GM18870 (cell line): ENCODE measurements at regions not wholly inside any gene's neighbourhood (a gene's known extent, or its start where the extent isn't known, plus 50 kb on each side); places are given as distances from the start of the nearest gene placed in this dataset.

ENCODE experiments used
- ATAC-seq: cut with Tn5 transposase; IDR thresholded peaks from one replicate; pipeline ENCODE4 v1.9.1; 2021; ENCODE audit warnings: moderate library complexity; ENCODE audit not compliant: unreplicated experiment

DNA sequence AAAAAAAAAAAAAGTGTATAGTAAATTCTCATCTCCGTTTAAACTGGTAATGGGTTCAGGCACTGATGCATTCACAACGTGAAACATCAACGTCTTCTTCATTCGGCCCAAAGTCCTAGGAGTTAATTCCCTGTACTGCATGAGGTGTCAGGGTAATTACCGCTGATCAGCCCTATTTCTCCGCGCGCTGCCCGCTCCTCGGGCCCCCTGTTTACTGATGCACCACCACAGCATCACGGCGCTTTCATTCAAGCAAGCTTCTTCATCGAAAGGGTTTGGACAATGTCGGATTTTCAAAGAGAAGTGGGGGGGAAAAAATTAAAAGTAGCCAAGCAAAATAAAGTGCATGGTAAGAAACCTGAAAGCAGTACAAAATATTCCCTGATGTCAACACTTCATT lies 352.0 kb upstream of the POU3F3 start:
- no peak for ATAC-seq

DNA sequence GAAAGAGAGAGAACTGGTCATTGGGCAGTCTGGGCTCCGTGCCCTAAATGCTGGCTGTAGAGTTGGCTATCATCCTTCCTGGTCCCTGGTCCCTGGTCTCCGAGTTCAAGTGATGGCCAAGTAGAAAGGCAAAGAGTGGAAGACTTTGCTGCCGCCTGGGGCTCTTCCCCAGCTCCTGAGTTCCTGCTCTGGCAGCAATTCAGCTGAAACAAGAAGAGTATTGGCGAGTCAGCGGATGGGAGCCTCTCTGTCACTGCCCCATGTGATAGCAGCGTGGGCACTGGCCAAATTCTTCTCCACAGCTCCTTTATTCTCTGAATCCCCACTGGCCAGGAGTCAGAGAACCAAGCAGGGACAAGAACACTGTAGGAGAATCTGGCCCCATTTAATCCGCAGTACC lies 351.0 kb upstream of the POU3F3 start:
- no peak for ATAC-seq

DNA sequence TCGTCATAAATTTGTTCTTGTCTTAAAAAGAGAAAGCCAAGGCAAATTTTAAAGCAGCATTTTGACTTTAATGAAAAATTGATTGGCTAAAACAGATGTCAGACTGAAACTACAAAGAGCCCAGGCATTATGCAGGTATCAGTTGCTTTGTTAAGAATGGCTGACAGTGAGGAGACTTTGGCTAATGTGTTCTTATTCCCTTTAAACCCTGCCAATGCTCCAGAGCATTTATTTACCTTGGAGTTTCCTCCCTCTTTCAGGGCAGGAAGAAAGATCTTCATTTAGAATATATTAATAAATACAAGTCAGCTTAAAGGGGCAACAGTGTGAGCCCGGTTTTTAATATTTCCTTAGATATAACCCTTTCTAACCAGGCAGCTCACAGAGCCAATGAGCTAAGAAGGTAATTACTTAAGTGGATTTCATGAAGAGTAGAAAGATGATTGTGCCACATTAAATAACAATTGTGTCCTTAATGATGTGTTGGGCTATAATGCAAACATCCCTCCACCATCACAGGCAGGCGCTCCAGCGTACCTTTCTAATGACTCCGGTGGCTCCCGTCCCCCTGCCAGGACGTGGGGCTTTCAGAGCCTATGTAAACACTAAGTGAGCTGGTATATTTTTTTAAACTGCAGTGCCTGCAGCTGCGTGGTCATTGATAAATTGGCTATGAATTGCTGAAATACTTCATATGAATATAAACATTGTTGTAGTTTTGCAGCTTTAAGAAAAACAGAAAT lies 349.4 kb upstream of the POU3F3 start:
- no peak for ATAC-seq

DNA sequence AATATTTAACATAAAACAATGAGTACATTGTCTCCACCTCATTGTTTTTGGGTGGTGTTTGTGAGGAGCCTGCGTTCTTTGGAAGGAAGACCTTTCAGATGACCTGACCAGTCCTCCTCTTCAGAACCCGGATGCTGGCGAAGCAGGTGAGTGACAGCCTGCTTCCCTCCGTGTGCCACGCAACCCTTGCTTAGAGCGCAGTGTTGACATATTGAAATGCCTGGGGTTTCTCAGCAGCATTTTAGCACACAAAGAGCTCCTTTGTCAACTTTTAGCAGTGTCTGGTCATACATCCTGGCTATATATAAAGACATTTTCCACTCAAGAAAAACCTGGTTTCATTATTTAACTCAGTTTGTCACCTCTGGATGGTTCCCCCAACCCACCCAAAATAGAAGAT lies 335.7 kb upstream of the POU3F3 start:
- ATAC-seq, result no peak

- ATAC-seq, result no peak
Measured at GRCh38 chr2:104521247-104521646, 332.7 kb upstream of the POU3F3 start.

DNA sequence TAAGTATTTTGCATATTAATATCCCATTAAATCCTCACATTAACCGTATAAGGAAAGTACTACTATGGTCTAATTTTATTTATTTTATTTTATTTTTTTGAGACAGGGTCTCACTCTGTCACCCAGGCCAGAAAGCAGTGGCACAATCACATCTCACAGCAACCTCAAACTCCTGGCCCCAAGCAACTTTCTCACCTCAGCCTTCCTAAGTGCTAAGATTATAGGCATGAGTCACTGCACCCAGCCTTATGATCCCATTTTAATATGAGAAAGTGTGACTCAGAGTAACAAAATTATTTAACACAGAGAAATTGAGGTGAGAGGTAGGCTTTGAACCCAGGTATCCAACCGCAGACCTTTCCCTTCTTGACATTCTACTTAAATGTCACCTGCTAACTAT lies 330.0 kb upstream of the POU3F3 start:
- ATAC-seq, result no peak

- ATAC-seq, result no peak
Measured at GRCh38 chr2:104528101-104528500, 325.8 kb upstream of the POU3F3 start.

DNA sequence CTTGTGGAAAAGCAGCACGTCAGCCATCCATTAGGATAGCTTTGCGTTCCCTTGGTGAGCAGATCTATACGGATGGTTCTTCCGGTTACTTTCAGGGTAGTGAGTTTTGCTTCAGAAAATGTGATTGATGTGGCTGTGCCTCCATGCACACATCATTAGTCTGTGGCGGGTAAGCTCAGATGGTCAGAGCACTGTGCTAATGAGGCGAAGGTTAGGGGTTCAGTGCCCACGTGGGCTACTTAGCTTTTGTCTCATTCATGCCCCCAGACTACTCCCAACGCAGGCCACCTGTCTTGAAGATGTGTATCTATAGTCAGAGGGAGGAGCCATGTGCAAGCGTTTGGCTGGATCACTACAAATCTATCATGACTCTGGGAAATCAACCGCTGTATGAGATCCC lies 322.8 kb upstream of the POU3F3 start:
- no peak for ATAC-seq

DNA sequence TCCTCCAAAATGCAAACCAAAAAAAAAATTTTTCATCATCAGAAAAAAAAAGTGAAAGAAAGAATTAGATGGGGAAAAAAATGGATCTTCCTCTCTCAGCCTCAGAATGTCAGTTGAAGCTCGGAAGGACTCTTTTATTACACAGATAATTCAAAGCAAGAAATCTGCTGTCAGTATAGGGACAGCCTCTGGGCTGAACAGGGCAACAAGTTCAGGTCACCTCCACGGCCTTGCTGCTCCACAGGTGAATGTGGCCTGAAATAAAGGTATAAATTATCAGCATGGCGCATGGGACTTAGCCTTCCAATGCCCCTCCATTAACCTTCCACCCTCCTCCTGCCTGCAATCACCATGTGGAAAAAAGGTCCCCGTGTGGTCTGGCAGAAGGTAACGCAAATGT lies 316.8 kb upstream of the POU3F3 start:
- no peak for ATAC-seq

- no peak for ATAC-seq
Measured at GRCh38 chr2:104538077-104538476, 315.8 kb upstream of the POU3F3 start.

- peak; percentile 82 for ATAC-seq
Measured at GRCh38 chr2:104539649-104540048, 314.3 kb upstream of the POU3F3 start.

GRCh38 chr2:104545055-104545454 lies 308.9 kb upstream of the POU3F3 start:
- ATAC-seq, result no peak

- ATAC-seq, result no peak
Measured at GRCh38 chr2:104546537-104546936, 307.4 kb upstream of the POU3F3 start.

DNA sequence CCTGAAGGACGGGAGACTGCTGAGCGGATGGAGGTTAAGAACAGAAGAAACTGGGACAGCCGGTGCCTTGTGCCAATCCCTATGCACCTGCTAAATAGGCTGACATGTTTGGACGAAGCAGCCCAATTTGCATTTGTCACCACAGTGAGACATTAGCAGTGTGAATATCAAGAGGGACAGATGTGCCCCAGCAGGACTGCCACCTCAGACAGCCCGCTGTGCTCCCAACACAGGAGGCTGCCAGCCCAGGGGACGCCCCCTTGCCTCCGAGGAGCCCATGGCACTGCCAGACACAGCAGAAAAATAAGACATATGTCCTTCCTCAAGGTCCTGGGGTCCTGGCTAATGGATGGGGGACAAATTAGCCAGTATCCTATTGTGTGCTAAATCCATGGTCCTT lies 306.7 kb upstream of the POU3F3 start:
- ATAC-seq, result no peak

DNA sequence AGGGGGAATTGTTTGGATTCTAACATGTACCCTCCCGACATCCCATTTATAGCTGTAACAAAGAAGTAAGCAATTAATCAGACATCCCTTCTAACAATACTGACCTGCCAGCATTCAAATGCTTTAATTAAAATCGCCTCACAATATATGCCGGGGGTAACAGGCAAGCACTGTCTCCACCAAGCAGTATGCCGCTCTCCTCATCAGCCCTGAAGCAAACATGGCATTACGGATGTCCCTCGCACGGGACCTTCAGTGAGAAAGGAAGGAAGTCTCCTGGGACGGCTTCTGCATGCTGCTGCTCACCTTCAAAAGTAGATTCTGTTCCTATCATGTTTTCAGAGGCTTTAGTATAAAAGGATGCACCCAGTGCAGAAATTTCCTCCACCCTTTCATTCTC lies 292.7 kb upstream of the POU3F3 start:
- no peak for ATAC-seq

DNA sequence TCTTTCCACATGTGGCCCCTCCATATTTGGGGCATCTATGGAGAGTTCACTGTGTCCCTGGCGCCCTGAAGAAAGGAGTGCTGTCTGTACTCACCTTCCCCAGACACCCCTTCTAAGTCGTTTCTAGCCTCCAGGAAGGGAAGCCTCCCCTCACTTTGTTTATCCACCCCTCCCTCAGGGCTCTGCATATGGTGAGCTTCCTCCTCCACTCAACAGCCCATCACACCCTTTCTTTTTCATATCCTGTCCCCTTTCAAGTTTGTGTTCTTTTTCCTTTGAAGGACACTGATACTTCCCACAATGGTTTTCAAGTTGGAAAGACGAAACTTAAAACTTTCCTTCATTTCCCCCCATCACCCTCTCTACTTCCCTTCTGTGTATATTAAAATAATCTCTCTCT lies 291.4 kb upstream of the POU3F3 start:
- ATAC-seq, result no peak

DNA sequence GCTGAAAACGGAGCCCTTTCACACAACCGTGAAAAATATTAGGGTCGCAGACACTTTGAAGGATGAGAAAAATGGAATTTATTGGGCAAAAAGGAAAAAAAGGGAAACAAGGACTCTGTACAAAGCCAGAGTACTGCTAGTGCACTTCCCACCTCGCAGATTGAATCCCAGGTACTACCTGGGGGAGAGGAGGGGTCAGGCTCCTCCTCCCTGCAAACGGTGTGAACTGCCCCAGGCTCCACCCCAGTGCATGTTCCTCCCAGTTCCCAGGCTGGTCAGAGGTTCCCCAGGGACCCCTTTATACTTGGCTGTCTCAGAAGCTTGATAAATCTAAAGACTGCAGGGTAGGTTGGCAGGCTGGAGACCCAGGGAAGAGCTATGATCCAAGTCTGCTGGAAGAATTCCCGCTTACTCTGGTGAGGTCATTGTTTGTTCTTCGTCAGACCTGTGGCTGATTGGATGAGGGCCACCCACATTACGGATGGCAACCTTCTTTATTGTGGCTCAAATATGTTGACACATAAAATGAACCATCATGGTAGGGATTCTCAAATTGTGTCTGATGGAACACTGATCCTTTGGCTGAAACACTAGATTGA lies 290.4 kb upstream of the POU3F3 start:
- ATAC-seq, result no peak

DNA sequence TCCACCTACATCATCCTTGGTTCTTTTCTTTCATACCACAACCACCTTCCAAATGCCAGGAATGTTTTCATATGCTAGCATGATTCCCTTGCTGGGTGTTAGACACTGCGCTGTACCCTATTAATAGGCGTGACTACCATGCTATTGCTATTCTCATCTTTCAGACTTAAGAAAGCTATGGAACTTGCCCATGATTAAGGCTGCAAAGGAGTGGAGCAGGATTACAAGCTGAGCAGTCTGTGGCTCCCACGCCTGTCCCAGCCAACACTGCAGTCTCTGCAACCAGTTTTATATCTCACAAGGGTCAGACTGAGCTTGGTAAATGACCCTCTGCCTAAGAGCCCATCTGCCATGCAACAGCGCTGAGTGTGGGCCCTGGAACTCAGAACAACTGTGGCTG lies 285.7 kb upstream of the POU3F3 start:
- no peak for ATAC-seq

DNA sequence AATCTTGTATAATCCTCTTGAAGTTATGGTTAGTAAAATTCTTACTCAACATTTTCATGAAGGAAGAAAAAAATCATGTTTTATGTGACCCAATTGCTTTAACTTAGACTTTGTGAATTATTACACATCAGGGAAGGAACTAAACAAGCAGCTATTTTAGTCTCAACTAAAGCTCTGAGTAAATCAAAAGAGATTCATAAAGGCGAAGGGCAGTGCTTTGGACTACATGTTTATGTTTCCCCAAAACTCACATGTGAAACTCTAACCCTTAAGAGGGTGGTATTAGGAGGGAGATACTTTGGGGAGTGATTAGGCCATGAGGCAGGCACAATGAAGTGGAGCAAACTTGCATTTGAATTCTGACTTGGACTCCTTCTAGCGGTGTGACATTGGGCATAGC lies 283.7 kb upstream of the POU3F3 start:
- no peak for ATAC-seq

- no peak for ATAC-seq
Measured at GRCh38 chr2:104572834-104573233, 281.1 kb upstream of the POU3F3 start.

- no peak for ATAC-seq
Measured at GRCh38 chr2:104574367-104574766, 279.5 kb upstream of the POU3F3 start.

DNA sequence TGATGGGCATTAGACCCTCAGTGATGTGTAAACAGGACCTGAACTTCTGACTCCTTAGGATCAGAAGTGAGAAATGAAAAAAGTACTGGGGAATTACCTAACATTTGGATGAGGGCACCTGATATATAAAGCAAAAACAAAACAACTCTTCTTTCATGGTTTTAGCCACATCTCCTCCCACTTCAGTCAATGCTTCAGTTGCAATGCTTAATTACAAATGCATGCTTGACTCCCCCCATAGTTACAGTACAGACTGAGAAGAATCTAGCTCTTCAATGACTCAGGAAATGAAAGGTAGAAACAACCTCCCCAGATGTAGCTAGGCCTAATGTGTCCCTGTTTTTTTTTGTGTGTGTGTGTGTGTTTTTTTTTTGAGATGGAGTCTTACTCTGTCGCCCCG lies 276.8 kb upstream of the POU3F3 start:
- ATAC-seq, result peak; percentile 87

- ATAC-seq, result no peak
Measured at GRCh38 chr2:104582471-104582870, 271.4 kb upstream of the POU3F3 start.
